Spleen (tissue), 7 donors: ENCODE measurements at regions not wholly inside any gene's neighbourhood (a gene's known extent, or its start where the extent isn't known, plus 50 kb on each side); places are given as distances from the start of the nearest gene placed in this dataset.

ENCODE experiments used
- CTCF ChIP-seq, 11 experiments: fragments of 200-600 bp in 7 of 11; fragments of 450-650 bp in 4 of 11; sonication (generic) in 4 of 11; IDR thresholded peaks in 8 of 11; conservative IDR thresholded peaks in 3 of 11; 1 replicate in 7 of 11; 2 replicates in 4 of 11; pipeline versions ENCODE4 v1.4.0 to v1.8.0; 2016 to 2021; ENCODE audit warnings: antibody characterized with exemption in 11 of 11, inconsistent platforms in 4 of 11, mild to moderate bottlenecking in 1 of 11
- POLR2A ChIP-seq, 3 donors: fragments of 450-650 bp; IDR thresholded peaks; one replicate each; pipeline ENCODE4 v1.5.1; 2017; ENCODE audit warnings: antibody characterized with exemption in 3 of 3, mild to moderate bottlenecking in 1 of 3
- POLR2AphosphoS5 ChIP-seq, 3 donors: sonication (generic); formaldehyde crosslinking; IDR thresholded peaks; one replicate each; pipeline ENCODE4 v1.5.1; 2017; ENCODE audit warnings: antibody characterized with exemption in 3 of 3
- donor health status: DM: no; HTN: no; CAD: no; lungs with moderate emphysema.
- donor health status: DM: no; HTN: no; CAD: no.
- donor health status: DM: no; HTN: no; CAD: no.

GRCh38 chr7:63867127-63867526, 131.5 kb upstream of the ZNF722 start:
- TF ChIP-seq CTCF (IDR thresholded peaks at IDR 0.05 in 8 of 11, conservative IDR thresholded peaks at IDR 0.05 in 3 of 11) (no peak), POLR2AphosphoS5 (IDR thresholded peaks at IDR 0.05) (no peak), POLR2A (IDR thresholded peaks at IDR 0.05) (no peak)
